ENCODE measurements at regions not wholly inside any gene's neighbourhood (a gene's known extent, or its start where the extent isn't known, plus 50 kb on each side); places are given as distances from the start of the nearest gene placed in this dataset.

GRCh38 chr9:103889989-103890388 lies 204.1 kb upstream of the SMC2 start:
- TF ChIP-seq, protein P1, sequence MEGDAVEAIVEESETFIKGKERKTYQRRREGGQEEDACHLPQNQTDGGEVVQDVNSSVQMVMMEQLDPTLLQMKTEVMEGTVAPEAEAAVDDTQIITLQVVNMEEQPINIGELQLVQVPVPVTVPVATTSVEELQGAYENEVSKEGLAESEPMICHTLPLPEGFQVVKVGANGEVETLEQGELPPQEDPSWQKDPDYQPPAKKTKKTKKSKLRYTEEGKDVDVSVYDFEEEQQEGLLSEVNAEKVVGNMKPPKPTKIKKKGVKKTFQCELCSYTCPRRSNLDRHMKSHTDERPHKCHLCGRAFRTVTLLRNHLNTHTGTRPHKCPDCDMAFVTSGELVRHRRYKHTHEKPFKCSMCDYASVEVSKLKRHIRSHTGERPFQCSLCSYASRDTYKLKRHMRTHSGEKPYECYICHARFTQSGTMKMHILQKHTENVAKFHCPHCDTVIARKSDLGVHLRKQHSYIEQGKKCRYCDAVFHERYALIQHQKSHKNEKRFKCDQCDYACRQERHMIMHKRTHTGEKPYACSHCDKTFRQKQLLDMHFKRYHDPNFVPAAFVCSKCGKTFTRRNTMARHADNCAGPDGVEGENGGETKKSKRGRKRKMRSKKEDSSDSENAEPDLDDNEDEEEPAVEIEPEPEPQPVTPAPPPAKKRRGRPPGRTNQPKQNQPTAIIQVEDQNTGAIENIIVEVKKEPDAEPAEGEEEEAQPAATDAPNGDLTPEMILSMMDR (IDR thresholded peaks at IDR 0.05; ENCODE audit: low read depth, low read length): no peak
- no peak for TF ChIP-seq EZH2phosphoT487 (IDR thresholded peaks at IDR 0.05; ENCODE audit: low read depth)

Data from OCI-LY3 (cell line).